ENCODE measurements at regions not wholly inside any gene's neighbourhood (a gene's known extent, or its start where the extent isn't known, plus 50 kb on each side); places are given as distances from the start of the nearest gene placed in this dataset.
"Not testable (repeated sequence)": the region's sequence is repeated elsewhere in the genome, so short reads cannot be mapped to it uniquely, and the experiment has no call there.

- Histone ChIP-seq H3K27me3 (ENCODE audit: insufficient read depth, low read length) (no peaks in the 10 kb centered on the region), H3K9me3 (ENCODE audit: control insufficient read depth in 1 of 2, insufficient read depth in 1 of 2, low read depth in 1 of 2, low read length in 2 of 2) (no peaks in the 10 kb centered on the region), H3K79me2 (ENCODE audit: insufficient read depth, low read length) (no peaks in the 10 kb centered on the region), H3K4me3 (replicated peaks in 1 of 2; ENCODE audit: low read depth in 1 of 2, low read length in 2 of 2) (no peak overlapping the region), H4K20me1 (ENCODE audit: insufficient read depth) (no peaks in the 10 kb centered on the region), H3K4me2 (ENCODE audit: low read length) (no peak overlapping the region), H3K4me1 (ENCODE audit: control insufficient read depth in 1 of 2, insufficient read depth in 2 of 2, low read length in 2 of 2) (no peaks in the 10 kb centered on the region), H3K27ac (ENCODE audit: low read depth, low read length) (no peak overlapping the region), H3K9me2 (ENCODE audit: insufficient read depth) (no peaks in the 10 kb centered on the region), H3K9ac (ENCODE audit: low read length) (no peak overlapping the region), H3K36me3 (ENCODE audit: control insufficient read depth in 1 of 2, insufficient read depth in 2 of 2, low read length in 2 of 2) (no peaks in the 10 kb centered on the region), H2AFZ (ENCODE audit: low read depth, low read length, poor library complexity, severe bottlenecking) (no peak overlapping the region)
- no peak for DNase-seq (ENCODE audit: low read depth, low spot score)
- BruUV-seq (replicated peaks), result no TSS peak
- ATAC-seq, result no peak
- POLR2A ChIA-PET, result no interaction called here
- intact Hi-C loops (cut with micrococcal nuclease), result no loop called here
- RAD21 ChIA-PET (ENCODE audit: low non-redundant PET in 1 of 2, low total read pairs in 2 of 2, uncharacterized antibody in 2 of 2, unreplicated experiment in 2 of 2), result no interaction called here
- TF ChIP-seq ZBTB33 (IDR thresholded peaks at IDR 0.05; ENCODE audit: extremely low read depth, insufficient replicate concordance, low read length), result no peak
- no peak for TF ChIP-seq EZH2phosphoT487 (IDR thresholded peaks at IDR 0.05; ENCODE audit: borderline replicate concordance)
- no peak for TF ChIP-seq POLR2AphosphoS5 (IDR thresholded peaks at IDR 0.05; ENCODE audit: low read depth, low read length)
- no peak for TF ChIP-seq EZH2 (IDR thresholded peaks at IDR 0.05)
- TF ChIP-seq FOSL1 (IDR thresholded peaks at IDR 0.05; ENCODE audit: low read depth), result no peak
- CTCF ChIA-PET, result no interaction called here
Measured at GRCh38 chr9:85871008-85871407, 69.9 kb upstream of the NAA35 start.

DNA sequence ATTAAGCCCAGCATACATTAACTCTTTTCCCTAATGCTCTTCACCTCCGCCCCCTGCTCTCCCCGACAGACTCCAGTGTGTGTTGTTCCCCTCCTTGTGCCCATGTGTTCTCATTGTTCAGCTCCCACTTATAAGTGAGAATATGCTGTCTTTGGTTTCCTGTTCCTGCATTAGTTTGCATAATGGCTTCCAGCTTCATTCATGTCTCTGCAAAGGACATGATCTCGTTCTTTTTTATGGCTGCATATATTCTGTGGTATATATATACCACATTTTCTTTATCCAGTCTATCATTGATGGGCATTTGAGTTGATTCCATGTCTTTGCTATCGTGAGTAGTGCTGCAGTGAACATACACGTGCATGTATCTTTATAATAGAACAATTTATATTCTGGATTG is 69.3 kb upstream of the NAA35 start:
- H3K27me3 ChIP-seq (ENCODE audit: insufficient read depth, low read length); H2AFZ ChIP-seq (ENCODE audit: low read depth, low read length, poor library complexity, severe bottlenecking); intact Hi-C loops (cut with micrococcal nuclease); ATAC-seq; H3K4me3 ChIP-seq (replicated peaks in 1 of 2; ENCODE audit: low read depth in 1 of 2, low read length in 2 of 2); H3K9ac ChIP-seq (ENCODE audit: low read length); RAD21 ChIA-PET (ENCODE audit: low non-redundant PET in 1 of 2, low total read pairs in 2 of 2, uncharacterized antibody in 2 of 2, unreplicated experiment in 2 of 2); H3K79me2 ChIP-seq (ENCODE audit: insufficient read depth, low read length); DNase-seq (ENCODE audit: low read depth, low spot score); H3K4me2 ChIP-seq (ENCODE audit: low read length); H3K9me3 ChIP-seq (ENCODE audit: control insufficient read depth in 1 of 2, insufficient read depth in 1 of 2, low read depth in 1 of 2, low read length in 2 of 2); POLR2A ChIA-PET; CTCF ChIA-PET; H4K20me1 ChIP-seq (ENCODE audit: insufficient read depth); H3K9me2 ChIP-seq (ENCODE audit: insufficient read depth); BruUV-seq (replicated peaks); H3K27ac ChIP-seq (ENCODE audit: low read depth, low read length); H3K36me3 ChIP-seq (ENCODE audit: control insufficient read depth in 1 of 2, insufficient read depth in 2 of 2, low read length in 2 of 2); H3K4me1 ChIP-seq (ENCODE audit: control insufficient read depth in 1 of 2, insufficient read depth in 2 of 2, low read length in 2 of 2): not testable (repeated sequence)

Measured in HCT116 (cell line).